ENCODE measurements at regions not wholly inside any gene's neighbourhood (a gene's known extent, or its start where the extent isn't known, plus 50 kb on each side); places are given as distances from the start of the nearest gene placed in this dataset.

GRCh38 chr14:80264702-80265101 is 53.4 kb upstream of the DIO2 start:
- no peak for DNase-seq
- Histone ChIP-seq H3K36me3 (no peaks in the 10 kb centered on the region), H3K27me3 (no peaks in the 10 kb centered on the region), H3K4me1 (no peaks in the 10 kb centered on the region), H3K9me3 (no peaks in the 10 kb centered on the region), H3K4me3 (ENCODE audit: low read depth, low read length) (no peak overlapping the region)
- TF ChIP-seq CTCF (IDR thresholded peaks at IDR 0.05; ENCODE audit: low read depth, low read length) = no peak
